HS-27A (cell line): ENCODE measurements at regions not wholly inside any gene's neighbourhood (a gene's known extent, or its start where the extent isn't known, plus 50 kb on each side); places are given as distances from the start of the nearest gene placed in this dataset.
"Not testable (repeated sequence)": the region's sequence is repeated elsewhere in the genome, so short reads cannot be mapped to it uniquely, and the experiment has no call there.

Experiments used
- DNase-seq: peaks from one replicate; pipeline ENCODE4 v3.0.0-alpha.2; 2012; ENCODE audit warnings: low read depth, missing footprints

DNA sequence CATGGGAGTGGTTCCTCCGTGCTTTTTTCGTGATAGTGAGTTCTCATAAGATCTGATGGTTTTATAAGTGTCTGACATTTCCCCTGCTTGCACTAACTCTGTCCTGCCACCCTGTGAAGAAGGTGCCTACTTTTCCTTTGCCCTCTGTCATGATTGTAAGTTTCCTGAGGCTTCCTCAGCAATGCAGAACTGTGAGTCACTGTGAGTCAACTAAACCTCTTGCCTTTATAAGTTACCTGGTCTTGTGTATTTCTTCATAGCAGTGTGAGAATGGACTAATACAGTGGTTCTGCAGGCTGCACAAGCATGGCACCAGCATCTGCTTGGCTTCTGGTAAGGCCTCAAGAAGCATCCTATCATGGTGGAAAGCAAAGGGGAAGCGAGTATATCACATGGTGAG lies 1144.6 kb downstream of the SORCS3 start:
- no peak for DNase-seq

GRCh38 chr10:105783936-105784483 lies 1142.9 kb downstream of the SORCS3 start:
- DNase-seq = no peak

GRCh38 chr10:105774881-105775280 lies 1133.8 kb downstream of the SORCS3 start:
- no peak for DNase-seq

DNA sequence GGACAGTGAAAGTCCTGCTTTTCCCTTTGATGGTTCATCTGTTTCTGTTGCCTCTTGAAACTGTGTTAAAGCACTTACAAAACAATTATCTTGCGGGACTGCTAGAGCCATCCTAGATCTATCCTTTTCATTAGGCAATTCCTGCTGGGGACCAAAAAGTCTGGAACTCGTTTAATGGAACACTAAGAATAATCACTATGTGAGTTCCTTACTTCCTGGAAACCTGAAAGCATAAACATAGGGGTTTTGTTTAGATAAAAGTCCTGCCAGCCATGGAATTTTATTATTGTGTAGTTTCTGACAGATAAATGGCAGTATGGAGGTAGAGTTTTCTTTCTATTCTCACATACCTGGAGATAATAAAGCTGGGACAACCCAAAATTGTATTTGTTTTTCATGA lies 1133.3 kb downstream of the SORCS3 start:
- DNase-seq = no peak

DNA sequence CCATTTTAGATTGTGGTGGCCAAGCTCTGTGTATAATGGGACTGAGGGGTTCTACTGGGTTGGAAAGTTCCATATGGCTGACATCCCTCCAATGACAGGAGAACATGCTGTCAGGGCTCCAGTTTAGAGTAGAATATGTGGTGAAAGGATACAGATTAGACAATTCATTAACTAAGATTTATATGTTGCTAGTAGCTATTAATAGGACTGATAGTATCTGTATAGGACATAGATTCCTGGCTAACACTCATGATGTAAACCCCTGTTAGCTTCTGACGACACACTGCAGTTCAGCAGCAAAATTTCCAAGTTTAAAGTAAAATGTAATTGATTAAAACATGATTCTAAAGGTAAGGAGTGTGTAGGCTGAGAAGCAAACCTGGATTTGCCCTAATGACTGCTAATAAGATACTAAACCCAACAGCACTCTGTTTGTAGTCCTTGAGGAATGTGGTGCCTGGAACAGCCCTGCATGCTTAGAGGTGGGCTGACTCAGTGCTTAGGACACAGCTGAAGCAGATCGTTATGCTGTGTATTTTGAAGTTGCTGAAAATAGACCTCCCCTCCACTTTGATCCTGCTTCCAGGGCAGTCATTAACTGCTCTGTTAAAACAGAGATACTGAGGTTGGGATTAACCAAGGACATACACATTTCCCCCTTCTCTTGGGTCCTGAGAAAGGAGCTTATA lies 1129.6 kb downstream of the SORCS3 start:
- DNase-seq = no peak

DNA sequence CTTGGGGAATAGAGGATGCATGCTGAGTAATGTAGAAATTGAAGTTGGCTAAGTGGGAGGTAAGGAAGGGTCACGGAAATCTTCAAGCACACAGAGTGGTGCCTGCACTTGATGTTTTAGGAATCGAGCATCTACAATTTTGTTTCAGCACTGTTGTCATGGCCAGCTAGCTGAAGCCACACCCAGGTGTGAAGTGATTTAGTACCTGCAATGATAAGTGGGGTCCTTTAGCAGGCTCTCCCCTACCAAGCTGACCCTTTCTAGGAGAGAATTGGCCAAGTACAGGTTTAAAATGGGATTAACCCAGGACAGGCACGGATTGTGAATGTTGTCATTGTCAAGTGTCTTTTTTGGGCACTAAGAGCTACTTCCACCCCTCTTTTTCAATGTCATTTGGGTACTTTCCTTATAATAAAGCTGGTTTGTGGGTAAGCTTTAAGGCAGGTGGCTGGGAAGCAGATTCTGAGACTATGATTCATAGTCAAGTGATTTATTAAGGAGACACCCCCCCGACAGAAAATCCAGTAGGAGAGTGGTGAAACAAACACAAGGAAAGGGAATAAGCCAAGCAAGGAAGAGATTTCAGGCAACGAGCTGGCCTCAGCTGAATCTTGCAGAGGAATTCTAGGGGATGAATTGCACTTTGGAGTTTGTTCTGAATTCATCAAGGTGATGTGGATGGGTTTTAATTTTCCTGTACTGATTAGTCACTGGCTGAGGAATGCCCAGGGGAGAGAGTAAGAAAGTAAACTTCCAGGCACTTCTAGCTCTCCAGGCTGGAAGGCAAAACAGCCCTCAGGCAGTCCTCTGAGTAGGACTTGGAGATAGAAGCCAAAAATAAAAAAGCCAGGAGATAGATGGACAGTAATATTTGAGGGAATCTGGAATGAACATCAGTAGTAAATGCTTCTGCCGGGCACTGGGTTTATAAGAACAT lies 1128.4 kb downstream of the SORCS3 start:
- no peak for DNase-seq

- DNase-seq = no peak
Observed at GRCh38 chr10:105763611-105764010, 1122.5 kb downstream of the SORCS3 start.

GRCh38 chr10:105761576-105762260 lies 1120.6 kb downstream of the SORCS3 start:
- DNase-seq = no peak

DNA sequence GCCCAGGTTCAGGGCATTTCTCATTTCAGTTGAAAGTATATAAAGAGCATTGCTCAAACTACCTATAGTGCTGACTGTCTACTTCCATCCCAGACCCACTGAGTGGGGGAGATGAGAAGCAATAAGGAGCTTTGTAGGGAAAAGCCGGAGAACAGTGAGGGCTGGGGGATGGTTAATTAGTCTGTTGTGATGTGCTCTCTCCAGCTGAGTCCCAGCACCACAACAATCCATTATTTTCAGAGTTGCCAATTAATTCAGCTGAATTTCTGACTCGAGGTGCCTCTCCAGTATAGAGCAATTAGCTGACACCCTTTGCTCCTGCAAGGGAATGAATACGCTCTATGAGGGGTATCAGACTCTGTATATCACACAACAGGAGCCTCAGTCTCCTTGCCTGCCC lies 1118.6 kb downstream of the SORCS3 start:
- DNase-seq = no peak

GRCh38 chr10:105758209-105758998 lies 1117.3 kb downstream of the SORCS3 start:
- no peak for DNase-seq

- DNase-seq = no peak
Observed at GRCh38 chr10:105757302-105757701, 1116.2 kb downstream of the SORCS3 start.

DNA sequence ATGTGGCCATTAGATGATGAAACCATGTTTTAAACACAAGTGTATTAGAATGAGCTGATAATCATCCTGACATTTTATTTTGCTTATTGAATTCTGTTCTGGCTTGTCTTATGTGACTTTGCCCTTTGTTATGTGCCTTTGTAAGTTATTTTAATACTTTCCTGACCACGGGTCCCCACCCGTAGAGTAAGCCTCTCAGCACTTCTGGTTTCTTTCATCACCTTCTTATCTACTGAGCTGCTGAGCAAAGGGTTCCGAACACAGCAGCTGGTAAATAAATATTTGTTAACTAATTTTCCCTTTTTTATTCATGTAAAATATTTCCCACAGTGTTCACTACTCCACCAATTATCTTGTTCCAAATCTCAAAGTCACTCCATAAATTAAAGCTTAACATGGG lies 1115.3 kb downstream of the SORCS3 start:
- DNase-seq = no peak

DNA sequence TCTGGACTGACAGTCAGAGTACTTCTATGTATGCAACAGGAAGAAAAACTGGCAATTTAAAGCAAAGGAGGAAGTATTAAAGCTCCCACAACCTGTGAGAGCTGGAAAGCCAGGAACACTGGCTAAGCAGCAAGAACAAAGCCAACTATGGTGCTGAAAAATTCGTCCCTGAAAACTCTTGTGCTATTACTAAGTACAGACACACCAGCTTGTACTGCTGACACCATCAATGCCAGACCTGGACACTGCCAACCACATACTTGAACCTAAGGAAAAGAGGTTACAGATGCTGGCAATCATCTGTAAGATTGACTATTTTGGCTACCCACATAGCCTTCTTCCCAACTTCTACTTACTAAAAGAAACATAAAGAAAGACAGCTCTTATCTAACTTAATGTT lies 1110.6 kb downstream of the SORCS3 start:
- no peak for DNase-seq

DNA sequence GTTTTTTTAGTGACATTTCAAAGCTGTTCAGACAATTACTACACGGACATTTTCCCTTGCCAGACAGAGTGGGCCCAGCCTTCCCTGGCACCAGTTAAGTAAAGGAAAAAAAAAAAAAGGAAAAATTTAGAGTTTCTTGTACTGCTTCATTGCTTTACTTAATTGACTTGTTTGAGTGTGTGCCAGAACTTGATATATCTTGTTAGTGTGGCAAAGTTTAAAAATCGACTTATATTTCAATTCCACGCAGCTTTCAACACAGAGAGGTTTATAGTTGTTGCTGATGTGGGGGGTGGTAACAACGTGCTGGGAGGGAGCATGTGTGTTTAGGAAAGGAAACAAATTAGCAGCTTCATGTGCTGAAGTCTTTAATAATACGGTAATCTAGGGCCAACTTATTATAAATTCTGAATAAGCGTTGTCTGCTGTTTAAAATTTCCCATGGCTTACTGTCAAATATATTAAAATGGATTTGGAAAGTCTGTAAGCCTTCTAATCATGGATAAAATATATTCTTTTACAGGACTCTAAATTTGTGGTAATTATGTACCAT lies 1104.6 kb downstream of the SORCS3 start:
- no peak for DNase-seq

DNA sequence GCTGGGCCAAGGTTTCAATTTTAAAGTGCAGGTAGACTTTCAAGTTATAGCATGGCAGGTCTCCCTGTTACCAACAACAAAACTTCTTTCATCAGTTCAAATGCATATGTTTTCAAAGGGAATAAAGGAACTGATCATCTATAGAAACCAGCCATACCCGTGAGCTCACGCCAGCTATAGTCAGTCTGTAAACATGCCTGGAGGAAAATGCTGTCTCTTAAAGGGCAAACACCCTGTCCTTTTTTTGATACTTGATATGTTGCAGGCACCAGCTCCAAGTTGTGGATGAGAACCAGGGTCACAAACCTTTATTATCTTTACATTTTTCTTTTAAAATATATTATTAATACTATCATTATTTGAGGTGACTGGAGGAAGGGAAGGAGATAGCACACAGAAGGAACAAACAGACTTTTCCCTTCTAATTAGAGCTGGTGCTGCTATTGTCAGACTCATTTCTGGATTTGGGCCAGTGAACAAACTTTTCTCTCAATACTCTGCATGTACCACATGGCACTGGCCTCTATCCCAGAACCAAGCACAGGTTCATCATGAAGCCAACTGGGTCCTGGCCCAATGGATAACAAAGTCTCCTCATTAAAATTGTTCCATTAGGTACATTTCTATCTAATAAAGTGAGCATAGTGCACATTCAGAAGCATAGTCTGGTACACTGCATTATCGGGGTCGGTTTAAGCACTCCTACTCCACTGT lies 1102.4 kb downstream of the SORCS3 start:
- DNase-seq = no peak

GRCh38 chr10:105742923-105743322 lies 1101.8 kb downstream of the SORCS3 start:
- no peak for DNase-seq

DNA sequence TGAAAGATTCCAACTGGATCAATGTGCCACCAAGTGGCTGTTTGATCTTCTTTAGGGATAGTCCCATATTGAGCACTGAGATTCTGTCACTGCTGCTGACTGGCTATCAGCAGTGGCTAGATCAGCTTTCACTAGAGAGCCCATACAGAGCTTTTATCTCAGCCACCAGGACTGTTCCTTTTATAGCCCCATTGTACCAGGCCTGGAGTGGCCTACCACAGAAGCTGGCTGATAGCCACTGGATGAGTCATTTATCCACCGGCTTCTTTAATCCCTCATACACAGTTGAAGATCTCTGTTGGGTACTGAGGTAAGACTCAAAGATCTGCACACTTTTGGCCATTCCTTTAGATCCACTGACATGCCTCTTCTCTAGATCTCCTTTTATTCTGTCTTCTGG lies 1101.1 kb downstream of the SORCS3 start:
- no peak for DNase-seq

DNA sequence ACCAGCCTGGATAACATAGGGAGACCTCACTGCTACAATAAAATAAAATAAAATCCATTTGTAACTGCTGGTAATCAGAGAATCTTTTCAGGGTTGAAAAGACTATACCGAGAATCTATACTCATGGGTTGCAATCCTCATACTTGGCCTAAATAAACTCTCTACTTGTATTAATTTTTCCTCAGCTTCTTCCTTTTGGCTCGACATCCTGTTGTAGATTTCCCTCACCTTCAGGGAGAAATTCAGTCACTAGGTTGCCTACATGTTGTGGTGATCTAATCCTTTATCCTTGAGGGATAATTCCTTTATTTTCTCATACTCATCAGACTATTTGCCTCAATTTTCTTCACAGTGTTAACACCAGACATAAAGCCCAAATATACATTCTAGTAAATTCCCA lies 1093.4 kb downstream of the SORCS3 start:
- DNase-seq = no peak

DNA sequence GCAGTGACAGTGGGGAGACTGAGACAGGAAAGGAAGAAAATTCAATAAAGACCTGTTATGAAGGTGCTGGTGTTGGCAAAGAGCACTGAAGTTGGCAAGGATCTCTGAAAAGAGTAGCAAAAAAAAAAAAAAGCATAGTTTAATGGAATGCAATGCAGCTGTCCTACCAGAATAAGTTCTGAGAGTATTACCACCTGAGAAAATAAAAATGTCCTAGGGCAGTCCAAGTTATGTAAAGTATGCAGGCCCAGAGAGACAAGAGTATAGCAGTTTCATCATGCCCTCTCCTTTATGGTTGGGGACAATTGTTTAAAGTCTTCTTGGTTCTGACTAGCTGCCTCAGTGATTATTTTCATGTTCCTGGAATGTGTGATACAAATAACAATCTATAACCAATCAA lies 1092.8 kb downstream of the SORCS3 start:
- DNase-seq = no peak

DNA sequence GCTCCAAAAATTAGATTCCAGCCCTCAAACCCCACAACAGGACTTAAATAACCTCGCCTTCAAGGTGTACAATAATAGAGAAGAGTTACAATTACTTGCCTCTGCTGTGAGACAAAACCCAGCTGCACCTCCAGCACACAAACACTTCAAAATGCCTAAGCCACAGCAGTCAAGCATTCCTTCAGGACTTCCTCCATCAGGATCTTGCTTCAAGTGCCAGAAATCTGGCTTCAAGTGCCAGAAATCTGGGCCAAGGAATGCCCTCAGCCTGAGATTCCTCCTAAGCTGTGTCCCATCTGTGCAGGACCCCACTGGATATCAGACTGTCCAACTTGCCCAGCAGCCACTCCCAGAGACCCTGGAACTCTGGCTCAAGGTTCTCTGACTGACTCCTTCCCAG lies 1088.3 kb downstream of the SORCS3 start:
- no peak for DNase-seq

DNA sequence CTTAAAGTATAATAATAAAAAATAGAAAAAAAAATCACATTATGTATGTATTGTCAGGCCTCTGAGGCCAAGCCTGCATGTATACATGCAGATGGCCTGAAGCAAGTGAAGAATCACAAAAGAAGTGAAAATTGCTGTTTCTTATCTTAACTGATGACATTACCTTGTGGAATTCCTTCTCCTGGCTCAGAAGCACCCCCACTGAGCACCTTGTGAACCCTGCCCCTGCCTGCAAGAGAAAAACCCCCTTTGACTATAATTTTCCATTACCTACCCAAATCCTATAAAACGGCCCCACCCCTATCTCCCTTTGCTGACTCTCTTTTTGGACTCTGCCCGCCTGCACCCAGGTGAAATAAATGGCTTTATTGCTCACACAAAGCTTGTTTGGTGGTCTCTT lies 1086.5 kb downstream of the SORCS3 start:
- DNase-seq = not testable (repeated sequence)
